Endothelial cell (in vitro differentiated cells): ENCODE measurements at regions not wholly inside any gene's neighbourhood (a gene's known extent, or its start where the extent isn't known, plus 50 kb on each side); places are given as distances from the start of the nearest gene placed in this dataset.

Experiments
- DNase-seq: peaks from one replicate; pipeline ENCODE4 v3.0.0; 2021; ENCODE audit warnings: low spot score
- H3K27ac Mint-ChIP-seq: one replicate; pipeline ENCODE4 v1.8.0; 2021; ENCODE audit warnings: mixed read lengths, inconsistent platforms; ENCODE audit not compliant: unreplicated experiment
- H3K27me3 Mint-ChIP-seq: one replicate; pipeline ENCODE4 v1.8.0; 2021; ENCODE audit warnings: mild to moderate bottlenecking, moderate library complexity, mixed read lengths, inconsistent platforms; ENCODE audit not compliant: unreplicated experiment
- H3K36me3 Mint-ChIP-seq: one replicate; pipeline ENCODE4 v1.8.0; 2021; ENCODE audit warnings: mild to moderate bottlenecking, low read depth, mixed read lengths, inconsistent platforms; ENCODE audit not compliant: unreplicated experiment
- H3K4me1 Mint-ChIP-seq: one replicate; pipeline ENCODE4 v1.8.0; 2021; ENCODE audit warnings: mild to moderate bottlenecking, mixed read lengths, inconsistent platforms; ENCODE audit not compliant: unreplicated experiment
- H3K4me3 Mint-ChIP-seq: one replicate; pipeline ENCODE4 v1.8.0; 2021; ENCODE audit warnings: mild to moderate bottlenecking, mixed read lengths, inconsistent platforms; ENCODE audit not compliant: unreplicated experiment
- H3K9me3 Mint-ChIP-seq: one replicate; pipeline ENCODE4 v1.8.0; 2021; ENCODE audit warnings: mixed read lengths, inconsistent platforms; ENCODE audit not compliant: unreplicated experiment
- CTCF ChIP-seq: fragments of 200-600 bp; sonication (generic); IDR thresholded peaks from one replicate; pipeline ENCODE4 v1.5.0; 2021; ENCODE audit warnings: antibody characterized with exemption; ENCODE audit not compliant: unreplicated experiment

GRCh38 chr1:101733340-101733739, 263.4 kb downstream of the OLFM3 start:
- H3K27ac Mint-ChIP-seq: no peak overlapping the region
- H3K27me3 Mint-ChIP-seq: no peaks in the 10 kb centered on the region
- no peak overlapping the region for H3K4me3 Mint-ChIP-seq
- no peaks in the 10 kb centered on the region for H3K9me3 Mint-ChIP-seq
- TF ChIP-seq CTCF: no peak
- H3K4me1 Mint-ChIP-seq: no peaks in the 10 kb centered on the region
- no peaks in the 10 kb centered on the region for H3K36me3 Mint-ChIP-seq
- no peak for DNase-seq

- H3K27me3 Mint-ChIP-seq: no peaks in the 10 kb centered on the region
- H3K27ac Mint-ChIP-seq: no peak overlapping the region
- no peaks in the 10 kb centered on the region for H3K36me3 Mint-ChIP-seq
- no peaks in the 10 kb centered on the region for H3K4me1 Mint-ChIP-seq
- DNase-seq: no peak
- TF ChIP-seq CTCF: no peak
- H3K9me3 Mint-ChIP-seq: no peaks in the 10 kb centered on the region
- H3K4me3 Mint-ChIP-seq: no peak overlapping the region
Observed at GRCh38 chr1:101738475-101738874, 258.3 kb downstream of the OLFM3 start.

GRCh38 chr1:101739146-101739545, 257.6 kb downstream of the OLFM3 start:
- no peaks in the 10 kb centered on the region for H3K27me3 Mint-ChIP-seq
- TF ChIP-seq CTCF: no peak
- H3K9me3 Mint-ChIP-seq: no peaks in the 10 kb centered on the region
- no peak for DNase-seq
- H3K4me1 Mint-ChIP-seq: no peaks in the 10 kb centered on the region
- no peak overlapping the region for H3K4me3 Mint-ChIP-seq
- H3K27ac Mint-ChIP-seq: no peak overlapping the region
- no peaks in the 10 kb centered on the region for H3K36me3 Mint-ChIP-seq

GRCh38 chr1:101739826-101740330, 256.8 kb downstream of the OLFM3 start:
- Mint-ChIP-seq H3K4me3 (no peak overlapping the region), H3K9me3 (no peaks in the 10 kb centered on the region), H3K4me1 (no peaks in the 10 kb centered on the region), H3K27ac (no peak overlapping the region), H3K27me3 (no peaks in the 10 kb centered on the region), H3K36me3 (no peaks in the 10 kb centered on the region)
- no peak for DNase-seq
- TF ChIP-seq CTCF: no peak

- TF ChIP-seq CTCF: no peak
- Mint-ChIP-seq H3K4me1 (no peaks in the 10 kb centered on the region), H3K4me3 (no peak overlapping the region), H3K27me3 (no peaks in the 10 kb centered on the region), H3K27ac (no peak overlapping the region), H3K9me3 (no peaks in the 10 kb centered on the region), H3K36me3 (no peaks in the 10 kb centered on the region)
- no peak for DNase-seq
Observed at GRCh38 chr1:101741910-101742309, 254.8 kb downstream of the OLFM3 start.
